ENCODE measurements at regions not wholly inside any gene's neighbourhood (a gene's known extent, or its start where the extent isn't known, plus 50 kb on each side); places are given as distances from the start of the nearest gene placed in this dataset.
"Not testable (repeated sequence)": the region's sequence is repeated elsewhere in the genome, so short reads cannot be mapped to it uniquely, and the experiment has no call there.

- DNase-seq: no peak
These were observed 603.6 kb upstream of the DIPK2B start for GRCh38 chrX:45804276-45804675.

GRCh38 chrX:45803383-45803921 is 602.8 kb upstream of the DIPK2B start:
- DNase-seq: no peak

GRCh38 chrX:45801554-45801953 is 600.9 kb upstream of the DIPK2B start:
- no peak for DNase-seq

- not testable (repeated sequence) for DNase-seq
These were observed 600.2 kb upstream of the DIPK2B start for GRCh38 chrX:45800746-45801453.

GRCh38 chrX:45799576-45799975 is 598.9 kb upstream of the DIPK2B start:
- DNase-seq: no peak

- DNase-seq: no peak
These were observed 594.9 kb upstream of the DIPK2B start for GRCh38 chrX:45795546-45795945.

GRCh38 chrX:45794995-45795337 is 594.3 kb upstream of the DIPK2B start:
- no peak for DNase-seq

GRCh38 chrX:45794323-45794994 is 593.8 kb upstream of the DIPK2B start:
- no peak for DNase-seq

GRCh38 chrX:45788941-45789348 is 588.3 kb upstream of the DIPK2B start:
- DNase-seq: no peak

- no peak for DNase-seq
These were observed 587.6 kb upstream of the DIPK2B start for GRCh38 chrX:45788315-45788714.

GRCh38 chrX:45784590-45784989 is 583.9 kb upstream of the DIPK2B start:
- DNase-seq: no peak

- no peak for DNase-seq
These were observed 582.3 kb upstream of the DIPK2B start for GRCh38 chrX:45783002-45783401.

GRCh38 chrX:45781901-45782553 is 581.4 kb upstream of the DIPK2B start:
- no peak for DNase-seq

- DNase-seq: no peak
These were observed 577.9 kb upstream of the DIPK2B start for GRCh38 chrX:45778616-45779015.

- no peak for DNase-seq
These were observed 576.7 kb upstream of the DIPK2B start for GRCh38 chrX:45777366-45777765.

- DNase-seq: no peak
These were observed 574.8 kb upstream of the DIPK2B start for GRCh38 chrX:45775468-45775867.

GRCh38 chrX:45774961-45775360 is 574.3 kb upstream of the DIPK2B start:
- DNase-seq: no peak

- no peak for DNase-seq
These were observed 572.9 kb upstream of the DIPK2B start for GRCh38 chrX:45773572-45773971.

- DNase-seq: no peak
These were observed 571.1 kb upstream of the DIPK2B start for GRCh38 chrX:45771560-45772340.

GRCh38 chrX:45771114-45771513 is 570.4 kb upstream of the DIPK2B start:
- DNase-seq: no peak

GRCh38 chrX:45769761-45770582 is 569.3 kb upstream of the DIPK2B start:
- DNase-seq: no peak

GRCh38 chrX:45768666-45769236 is 568.1 kb upstream of the DIPK2B start:
- no peak for DNase-seq

Measured in NCI-H510A (cell line).